Fibroblast of mammary gland (primary cell): ENCODE measurements at regions not wholly inside any gene's neighbourhood (a gene's known extent, or its start where the extent isn't known, plus 50 kb on each side); places are given as distances from the start of the nearest gene placed in this dataset.

ENCODE experiments used
- DNase-seq: peaks from one replicate; pipeline ENCODE4 v3.0.0-alpha.2; 2010; ENCODE audit warnings: low read depth
- H3K4me3 ChIP-seq: 2 replicates; pipeline ENCODE4 v1.5.1; 2011; ENCODE audit warnings: low read depth, mild to moderate bottlenecking, low read length, moderate library complexity; ENCODE audit not compliant: control insufficient read depth
- CTCF ChIP-seq: conservative IDR thresholded peaks from 2 replicates; pipeline ENCODE4 v1.5.1; 2011; ENCODE audit warnings: low read depth, low read length, inconsistent platforms; ENCODE audit not compliant: control insufficient read depth, insufficient read depth

- H3K4me3 ChIP-seq = no peak overlapping the region
- DNase-seq = no peak
- no peak for TF ChIP-seq CTCF
Observed at GRCh38 chr3:95752199-95752598, 1062.2 kb upstream of the EPHA6 start.

DNA sequence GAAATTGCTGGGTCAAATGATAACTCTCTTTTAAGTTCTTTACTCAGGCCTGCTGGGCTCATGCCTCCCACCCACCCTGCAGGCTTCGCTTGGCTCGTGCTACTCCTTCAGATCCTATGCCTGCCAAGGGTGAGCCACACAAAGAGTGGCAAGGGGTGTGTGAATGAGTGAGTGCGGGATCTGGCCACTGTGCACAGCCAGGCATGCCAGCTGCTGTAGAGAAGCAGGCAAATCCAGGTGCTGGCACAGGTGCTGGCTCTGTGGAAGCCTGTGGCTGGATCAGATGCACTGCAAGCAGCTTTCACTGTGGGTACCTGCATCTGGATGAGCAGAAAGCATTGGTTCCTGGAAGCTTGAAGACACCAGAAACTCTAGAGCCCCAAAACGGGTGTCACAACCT is 1055.7 kb upstream of the EPHA6 start:
- DNase-seq = no peak
- no peak for TF ChIP-seq CTCF
- no peak overlapping the region for H3K4me3 ChIP-seq

GRCh38 chr3:95759614-95760301 is 1054.6 kb upstream of the EPHA6 start:
- H3K4me3 ChIP-seq = no peak overlapping the region
- no peak for DNase-seq
- no peak for TF ChIP-seq CTCF

DNA sequence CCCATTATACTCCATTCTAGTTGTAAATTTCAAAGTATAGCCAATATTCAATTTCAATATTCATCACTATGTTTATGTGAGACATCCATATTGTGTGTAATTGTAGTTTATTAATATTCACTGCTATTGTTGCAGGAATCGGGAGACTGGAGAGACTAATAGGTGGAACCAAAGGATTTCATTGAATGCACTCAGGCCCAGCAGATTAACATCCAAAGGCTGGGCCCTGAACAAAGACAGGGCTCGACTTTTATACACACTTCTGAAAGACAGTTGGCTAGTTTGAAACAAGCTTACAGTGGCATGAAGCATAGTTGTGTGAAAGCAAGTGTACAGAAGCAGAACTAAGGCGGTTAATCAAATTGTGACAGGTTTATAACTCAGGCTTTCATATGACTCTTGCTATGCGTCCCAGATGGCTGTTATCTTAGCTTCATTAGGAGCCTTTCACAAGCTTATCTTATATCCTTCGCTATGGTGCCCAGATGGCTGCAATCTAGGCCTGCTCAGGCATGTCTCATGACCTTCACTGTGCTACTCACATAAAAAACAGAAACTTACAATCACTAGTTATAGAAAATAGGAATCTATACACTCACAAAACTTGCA is 1038.8 kb upstream of the EPHA6 start:
- H3K4me3 ChIP-seq = no peak overlapping the region
- no peak for DNase-seq
- no peak for TF ChIP-seq CTCF

- no peak for DNase-seq
- H3K4me3 ChIP-seq = no peak overlapping the region
- TF ChIP-seq CTCF = no peak
Observed at GRCh38 chr3:95781598-95781997, 1032.8 kb upstream of the EPHA6 start.

DNA sequence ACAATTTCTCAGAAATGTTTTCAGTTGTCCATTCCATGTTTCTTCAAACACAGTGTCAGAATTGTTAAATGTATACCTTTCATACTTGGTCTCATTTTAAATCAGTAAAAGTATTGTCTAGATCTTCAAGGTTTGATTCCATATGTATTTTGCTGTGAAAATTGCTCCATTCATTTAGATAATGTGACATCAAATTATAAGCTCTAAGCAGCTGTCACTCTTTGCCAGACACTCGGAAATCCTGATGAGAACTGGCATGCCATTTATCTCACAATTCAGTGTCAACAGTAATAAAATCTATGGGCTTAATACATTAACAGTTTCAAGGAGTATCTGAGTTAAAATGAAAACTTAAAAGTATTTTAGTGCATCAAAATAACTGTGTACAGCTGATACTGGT is 1025.3 kb upstream of the EPHA6 start:
- TF ChIP-seq CTCF = no peak
- no peak overlapping the region for H3K4me3 ChIP-seq
- no peak for DNase-seq
